GM18870 (cell line): ENCODE measurements at regions not wholly inside any gene's neighbourhood (a gene's known extent, or its start where the extent isn't known, plus 50 kb on each side); places are given as distances from the start of the nearest gene placed in this dataset.

ENCODE experiments used
- ATAC-seq: cut with Tn5 transposase; IDR thresholded peaks from one replicate; pipeline ENCODE4 v1.9.1; 2021; ENCODE audit warnings: moderate library complexity; ENCODE audit not compliant: unreplicated experiment

DNA sequence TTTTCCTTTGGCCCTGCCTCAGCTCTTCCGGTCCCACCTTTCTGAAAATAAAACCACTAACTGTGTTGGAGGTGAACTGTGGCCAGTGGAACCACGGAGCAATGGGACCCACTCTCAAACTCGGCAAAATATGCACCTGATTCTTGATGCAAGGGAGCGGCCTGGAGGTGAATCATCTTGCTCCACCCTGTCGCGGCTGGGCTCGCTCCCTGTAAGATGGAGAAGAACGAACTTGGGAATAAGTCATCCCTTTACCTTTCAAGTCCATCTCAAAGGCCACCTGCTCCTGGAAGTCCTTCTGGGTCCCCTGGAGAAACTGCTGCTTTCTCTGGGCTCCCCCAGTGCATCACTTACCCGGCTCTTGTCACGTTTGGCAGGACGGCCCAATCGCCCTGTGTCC lies 309.9 kb downstream of the BCL11B start:
- no peak for ATAC-seq

DNA sequence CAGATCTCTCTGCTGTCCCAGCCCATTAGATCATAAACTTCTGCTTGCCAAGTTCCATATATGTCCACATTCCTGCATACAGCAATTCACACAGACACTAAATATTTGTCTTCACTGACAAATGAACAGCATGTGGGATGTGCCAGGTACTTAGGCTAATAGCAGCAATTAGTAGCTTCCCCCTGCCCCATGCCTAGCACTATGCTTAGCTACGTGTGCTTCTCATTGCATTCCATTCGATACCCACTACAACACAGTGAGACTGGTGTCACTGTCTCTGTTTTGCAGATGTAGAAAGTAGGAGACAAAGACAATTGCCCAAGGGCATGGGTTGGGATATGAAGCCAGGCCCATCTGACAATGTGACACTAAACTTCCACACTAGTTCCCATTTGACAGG lies 308.4 kb downstream of the BCL11B start:
- no peak for ATAC-seq

DNA sequence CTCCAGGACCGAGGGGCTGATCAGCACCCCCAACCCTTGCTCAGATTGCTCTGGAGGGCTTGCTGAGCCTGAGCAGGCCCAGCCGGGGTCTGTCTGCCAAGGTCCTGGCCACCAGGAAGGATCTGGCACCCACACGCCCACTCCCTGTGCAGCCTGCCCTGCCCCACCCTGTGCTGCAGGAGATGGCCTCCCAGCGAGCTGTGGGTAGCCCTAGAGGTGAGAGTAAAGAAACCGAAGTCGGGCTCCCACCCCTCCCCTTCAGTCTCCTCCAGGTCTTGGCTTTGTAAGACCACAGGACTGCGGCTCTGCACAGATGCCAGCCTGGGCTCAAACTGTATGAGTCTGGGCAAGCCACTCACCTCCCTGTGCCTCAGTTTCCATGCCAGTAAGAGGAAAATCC lies 307.8 kb downstream of the BCL11B start:
- no peak for ATAC-seq

DNA sequence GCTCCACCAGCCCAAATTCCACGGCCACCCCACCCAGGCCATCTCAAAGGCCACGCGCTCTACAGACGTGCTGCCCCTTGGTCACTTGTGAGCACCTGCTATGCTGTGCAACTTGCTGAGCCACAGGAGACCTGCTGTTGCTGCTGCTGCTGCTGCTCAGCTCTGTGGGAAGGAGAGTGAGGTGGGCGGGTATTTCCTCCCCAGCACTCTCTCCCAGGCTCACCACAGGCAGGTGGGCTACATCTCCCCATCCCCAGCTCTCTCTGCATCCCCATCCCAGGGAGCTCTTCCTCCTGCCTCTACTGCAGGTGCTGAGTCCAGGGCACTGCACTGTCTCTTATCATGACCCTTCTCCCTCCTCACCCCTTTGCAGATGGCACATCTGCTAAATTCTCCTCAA lies 306.9 kb downstream of the BCL11B start:
- no peak for ATAC-seq

DNA sequence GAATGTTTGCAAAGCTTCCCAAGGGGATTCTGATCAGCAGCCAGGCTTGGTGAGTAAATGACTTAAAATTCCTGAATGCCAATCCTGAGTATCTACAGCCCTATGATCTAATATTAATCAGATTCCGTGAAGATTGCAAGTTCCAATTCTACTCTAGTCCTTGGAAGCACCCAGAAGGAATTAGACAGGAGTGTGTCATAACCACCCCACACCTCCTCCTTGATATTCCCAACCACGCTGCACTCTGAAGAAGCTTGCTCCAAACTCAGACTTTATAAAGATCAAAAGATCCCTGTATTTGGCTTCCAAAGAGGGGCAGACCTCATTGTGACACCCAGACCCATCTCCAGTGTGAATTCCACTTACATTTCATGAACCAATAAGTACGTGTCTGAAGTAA lies 306.0 kb downstream of the BCL11B start:
- no peak for ATAC-seq

DNA sequence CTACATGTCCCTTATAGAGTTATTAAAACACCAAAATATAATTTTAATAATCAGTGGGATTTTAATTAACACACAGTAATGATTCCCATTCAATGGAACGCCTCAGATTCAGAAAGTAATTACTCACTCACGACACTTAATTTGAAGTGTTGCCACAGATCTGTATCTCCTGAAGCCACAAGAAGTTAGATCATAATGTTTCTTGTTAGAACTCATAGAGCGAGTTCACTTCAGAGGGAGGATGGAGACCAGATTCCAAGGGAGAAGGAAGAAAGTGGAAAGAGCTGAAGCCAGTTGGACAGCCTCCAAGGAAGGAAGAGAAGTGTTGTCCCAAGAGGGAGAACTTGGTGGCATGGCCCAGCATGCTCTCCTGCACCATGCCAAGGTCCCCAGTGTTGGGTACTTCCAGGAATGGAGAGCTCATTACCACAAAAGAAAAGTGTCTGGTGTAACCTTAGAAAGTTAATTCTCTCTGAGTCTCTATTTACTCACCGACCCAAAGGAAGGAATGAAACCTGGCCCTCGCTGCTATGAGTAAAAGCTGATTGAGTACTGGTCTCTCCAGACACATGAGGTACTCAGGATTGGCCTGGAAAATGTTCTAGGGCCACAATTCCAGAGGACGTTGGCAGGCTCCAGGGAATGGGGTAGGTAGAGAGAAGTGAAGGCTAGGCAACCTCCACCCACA lies 305.4 kb downstream of the BCL11B start:
- ATAC-seq, result no peak

DNA sequence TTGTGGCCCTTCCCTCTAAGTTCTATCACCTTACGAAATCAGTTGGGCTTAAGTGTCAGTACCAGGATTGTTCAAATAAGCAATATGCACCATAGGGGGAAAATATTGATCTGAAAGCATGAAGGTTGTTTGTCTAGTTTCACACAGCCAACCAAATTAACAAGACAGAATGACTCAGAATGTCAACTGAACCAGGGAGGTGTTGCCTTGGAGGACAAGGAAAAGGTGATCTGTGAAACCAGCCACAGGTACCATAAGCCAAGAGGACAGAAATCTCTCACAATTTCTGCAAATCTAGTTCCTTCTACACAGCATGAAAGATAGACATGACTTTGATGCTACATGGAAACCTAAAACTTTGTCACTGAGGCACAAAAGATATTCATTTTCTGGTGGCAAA lies 297.9 kb downstream of the BCL11B start:
- no peak for ATAC-seq

DNA sequence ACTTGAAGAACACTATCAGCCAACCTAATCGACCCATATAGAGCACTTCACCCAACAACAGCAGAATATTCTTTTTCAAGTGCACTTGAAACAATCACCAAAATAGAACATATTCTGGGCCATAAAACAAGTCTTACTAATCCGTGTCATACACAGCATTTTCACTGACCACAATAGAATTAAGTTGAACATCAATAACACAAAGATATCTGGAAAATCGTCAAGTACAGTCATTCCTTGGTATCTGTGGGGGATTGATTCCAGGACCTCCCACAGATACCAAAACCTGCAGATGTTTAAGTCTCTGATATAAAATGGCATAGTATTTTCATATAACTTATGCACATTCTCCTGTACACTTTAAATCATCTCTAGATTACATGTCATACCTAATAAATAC lies 295.7 kb downstream of the BCL11B start:
- ATAC-seq, result no peak

DNA sequence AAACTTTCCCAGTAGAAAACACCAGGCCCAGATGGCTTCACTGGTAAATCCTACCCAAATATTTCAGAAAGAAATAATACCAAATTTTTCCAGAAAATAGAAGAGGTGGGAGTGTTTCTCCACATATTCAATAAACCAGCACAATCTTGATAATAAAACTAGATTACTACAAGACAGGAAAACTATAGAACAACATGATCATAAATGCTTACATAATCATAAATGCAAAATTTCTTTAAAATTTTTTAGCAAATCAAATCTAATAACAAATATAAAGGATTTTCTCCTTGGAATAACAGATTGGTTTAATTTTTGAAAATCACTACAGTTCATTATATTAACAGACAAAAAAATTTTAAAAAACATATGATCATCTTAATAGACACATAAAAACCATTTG lies 294.5 kb downstream of the BCL11B start:
- no peak for ATAC-seq

DNA sequence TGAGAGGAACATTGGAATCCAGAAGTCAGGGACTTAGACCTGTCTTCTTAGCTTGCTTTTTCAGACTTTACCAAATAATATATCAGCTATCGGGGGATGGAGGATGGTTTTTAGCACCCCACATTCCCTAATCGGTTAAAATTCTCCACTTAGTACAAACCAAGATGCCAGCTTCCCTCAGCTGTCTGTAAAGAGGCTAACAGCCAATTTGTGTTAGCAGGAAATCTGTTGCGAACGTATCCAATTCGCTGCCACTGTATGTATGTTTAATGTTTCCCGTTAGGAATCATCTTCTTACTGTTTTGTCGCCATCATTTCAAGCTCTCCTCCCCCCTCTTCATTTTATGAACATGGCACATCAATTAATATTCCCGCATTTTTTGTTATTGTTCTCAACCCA lies 289.0 kb downstream of the BCL11B start:
- ATAC-seq, result no peak

DNA sequence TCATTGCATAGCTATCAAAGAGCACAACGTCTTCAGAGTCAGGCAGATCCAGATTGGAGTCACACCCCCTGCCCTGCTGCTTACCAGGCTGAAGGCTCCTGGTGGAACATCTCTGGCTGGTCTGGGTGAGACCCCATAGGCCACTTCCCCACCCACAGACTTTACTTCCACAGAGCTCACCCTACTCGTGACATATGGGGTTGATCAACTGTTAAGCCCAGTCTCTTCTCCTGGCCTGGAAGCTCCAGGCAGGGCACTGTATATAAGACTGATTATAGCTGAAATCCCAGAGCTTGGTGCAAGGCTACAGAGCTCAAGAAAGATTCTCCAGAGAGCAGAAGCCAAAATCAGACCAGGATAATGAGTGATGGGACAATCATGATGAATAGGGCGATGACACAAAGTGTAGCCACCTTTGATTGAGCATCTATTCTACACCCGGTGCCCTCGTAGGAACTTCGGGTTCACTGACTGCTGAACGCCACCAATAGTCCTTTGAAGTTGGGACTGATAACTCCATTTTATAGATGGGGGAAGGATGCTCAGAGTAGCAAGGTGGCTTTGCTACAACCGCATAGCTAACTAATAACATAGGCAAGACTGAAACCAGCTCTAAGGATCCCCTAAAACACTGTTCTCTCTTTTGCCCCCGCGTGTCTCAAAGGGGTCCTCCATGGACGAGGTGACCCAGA lies 287.8 kb downstream of the BCL11B start:
- ATAC-seq, result no peak

DNA sequence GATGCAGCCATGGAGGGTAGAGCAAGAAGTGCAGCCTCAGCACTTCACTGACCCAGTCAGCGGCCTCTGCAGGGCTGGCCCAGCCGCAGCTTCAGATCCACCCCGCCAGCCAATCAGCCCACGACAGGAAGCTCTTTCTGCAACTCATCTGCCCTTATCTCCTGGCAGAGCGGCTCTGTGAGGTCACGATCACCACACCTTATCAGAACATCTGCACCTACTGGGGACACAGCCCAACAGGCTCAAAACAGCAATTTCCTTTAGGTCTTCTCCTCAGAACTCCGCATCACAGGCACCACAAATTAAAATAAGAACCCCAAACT lies 287.3 kb downstream of the BCL11B start:
- no peak for ATAC-seq

DNA sequence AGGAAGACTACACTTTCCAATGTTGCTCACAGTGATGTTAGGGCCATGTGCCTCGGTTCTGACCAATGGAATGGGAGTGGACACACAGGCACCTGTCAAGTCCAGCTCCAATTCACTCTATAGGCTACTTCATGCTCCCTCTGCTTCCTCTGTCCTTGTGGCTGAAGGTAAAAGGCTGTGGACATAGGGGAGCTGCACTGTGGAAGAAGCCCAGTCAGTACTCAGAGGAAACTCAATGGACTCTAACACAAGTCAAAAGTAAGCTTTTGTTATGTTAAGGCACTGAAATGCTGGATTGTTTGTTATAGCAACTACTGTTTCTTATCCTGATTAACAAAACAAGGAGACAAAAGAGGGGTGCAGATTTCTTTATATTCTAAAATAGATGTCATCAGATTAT lies 278.2 kb downstream of the BCL11B start:
- no peak for ATAC-seq

DNA sequence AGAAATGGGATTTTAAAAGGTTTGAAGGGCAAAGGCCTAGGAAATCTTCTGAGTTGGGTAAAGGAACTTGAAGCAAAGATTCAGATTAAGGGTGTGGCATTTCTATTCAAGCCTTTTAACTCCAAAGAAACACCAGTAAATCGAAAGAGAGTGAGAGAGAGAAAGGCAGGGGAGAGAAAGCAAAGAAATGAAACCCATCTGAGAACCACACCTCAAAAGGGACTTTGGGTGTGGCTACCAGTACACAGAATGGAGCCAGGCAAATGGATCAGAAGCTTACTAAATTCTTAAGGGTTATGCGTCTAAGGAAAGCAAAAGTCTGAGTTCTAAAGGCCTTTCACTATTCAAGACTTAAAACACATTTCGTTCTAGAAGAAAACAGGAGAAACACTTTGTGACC lies 277.4 kb downstream of the BCL11B start:
- ATAC-seq, result no peak

DNA sequence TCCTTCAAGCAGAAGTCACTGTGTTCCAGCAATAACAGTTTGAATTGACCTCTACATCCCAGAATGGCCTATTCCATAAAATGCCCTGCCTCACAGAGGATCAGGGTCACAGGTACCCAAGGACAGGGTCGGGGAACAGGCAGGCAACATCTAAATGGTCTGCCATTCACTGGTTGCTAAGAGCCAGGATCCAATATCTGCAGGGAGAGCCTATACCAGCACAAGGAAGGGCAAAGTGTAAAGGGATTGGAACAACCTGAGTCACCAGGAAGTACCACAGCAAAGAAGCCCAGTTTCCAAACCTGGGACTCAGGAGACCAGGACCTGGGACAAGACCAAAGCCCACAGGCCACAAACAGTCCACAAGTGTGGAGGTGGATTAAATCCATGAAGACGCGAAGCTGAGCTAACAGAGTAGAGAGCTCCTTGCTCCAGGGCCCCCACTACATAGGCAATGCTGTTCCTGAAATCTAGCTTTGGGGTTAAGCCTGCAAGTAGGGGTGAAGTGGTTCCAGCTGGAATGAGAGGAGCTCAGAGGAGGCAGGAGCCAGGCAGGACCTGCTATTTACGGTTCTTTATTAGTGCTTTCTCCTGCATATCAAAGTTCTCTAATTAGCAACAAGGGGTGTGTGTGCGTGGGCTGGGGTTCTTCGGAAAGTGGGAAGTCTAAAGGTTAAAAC lies 274.3 kb downstream of the BCL11B start:
- no peak for ATAC-seq

DNA sequence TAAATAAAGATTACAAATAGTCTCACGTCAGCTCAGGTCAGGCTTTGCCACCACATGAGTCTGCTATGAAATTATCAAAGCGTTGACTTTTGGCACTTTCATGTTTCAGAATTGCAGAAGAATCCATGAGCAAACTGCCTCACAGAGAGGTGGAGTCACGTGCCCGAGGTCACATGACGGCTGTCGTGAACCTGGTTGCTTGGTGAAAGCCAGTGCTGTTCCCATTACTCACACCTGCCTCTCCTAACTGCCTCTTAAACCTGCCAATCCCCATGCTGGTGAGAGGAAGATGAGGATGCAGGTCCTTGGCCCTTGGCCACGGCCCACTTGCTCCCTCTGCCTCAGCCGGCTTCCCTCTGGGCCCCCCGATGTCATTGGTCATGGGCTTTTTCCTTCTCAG lies 272.7 kb downstream of the BCL11B start:
- no peak for ATAC-seq

DNA sequence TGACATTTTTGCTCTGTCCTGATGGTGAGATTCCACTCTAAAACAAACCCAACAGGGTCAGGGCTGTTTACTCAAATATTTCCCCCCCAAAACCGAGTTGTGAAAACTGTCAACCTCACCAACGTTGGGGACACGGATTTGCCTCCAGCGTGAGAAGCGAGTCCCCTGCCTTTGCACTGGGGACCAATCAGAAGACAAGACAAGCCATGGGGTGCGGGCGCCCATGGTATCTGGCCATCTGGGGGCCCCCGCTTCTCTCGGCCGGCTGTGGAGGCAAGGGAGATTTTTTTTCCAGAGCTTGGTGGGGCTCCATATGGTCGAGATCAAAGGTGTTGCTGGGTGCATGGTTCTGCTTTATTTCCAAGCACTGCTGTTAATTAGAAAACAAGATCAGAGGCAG lies 272.1 kb downstream of the BCL11B start:
- no peak for ATAC-seq

DNA sequence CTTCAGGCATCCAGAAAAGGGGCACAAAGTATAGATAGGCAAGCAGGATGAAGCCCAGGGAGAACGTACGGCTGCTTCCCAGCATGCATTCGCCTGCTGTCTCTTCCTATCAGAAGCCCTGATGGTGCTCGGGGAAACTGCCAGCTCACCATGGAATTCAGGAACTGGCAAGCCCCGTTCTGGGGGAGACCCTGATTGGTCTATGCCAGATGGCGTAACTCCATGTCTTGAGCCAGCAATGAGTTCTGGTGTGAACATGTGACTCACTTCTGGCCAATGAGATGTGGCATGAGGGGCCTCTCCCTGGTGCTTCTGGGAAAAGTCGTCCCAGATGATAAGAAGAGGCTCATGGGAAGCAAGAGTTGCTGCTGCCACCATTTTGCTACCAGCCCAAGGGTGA lies 270.8 kb downstream of the BCL11B start:
- ATAC-seq, result no peak

DNA sequence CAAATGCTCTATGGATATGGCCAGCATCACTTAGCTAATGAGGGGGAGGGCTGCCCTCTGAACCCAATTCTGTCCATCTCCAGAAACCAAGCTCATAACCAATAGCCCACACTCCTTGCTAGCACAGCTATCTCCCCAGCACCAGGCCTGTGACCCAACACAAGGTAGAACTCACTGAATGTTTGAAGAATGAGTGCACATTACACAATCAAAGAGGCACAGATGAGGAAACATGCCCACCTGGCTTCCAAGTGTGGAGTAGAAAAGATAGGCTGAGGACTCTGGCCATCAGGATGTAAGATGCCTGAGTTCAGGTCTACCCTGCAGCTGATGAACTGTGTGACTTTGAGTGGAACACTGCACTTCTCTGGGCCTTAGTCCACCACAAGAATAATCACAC lies 268.4 kb downstream of the BCL11B start:
- no peak for ATAC-seq

DNA sequence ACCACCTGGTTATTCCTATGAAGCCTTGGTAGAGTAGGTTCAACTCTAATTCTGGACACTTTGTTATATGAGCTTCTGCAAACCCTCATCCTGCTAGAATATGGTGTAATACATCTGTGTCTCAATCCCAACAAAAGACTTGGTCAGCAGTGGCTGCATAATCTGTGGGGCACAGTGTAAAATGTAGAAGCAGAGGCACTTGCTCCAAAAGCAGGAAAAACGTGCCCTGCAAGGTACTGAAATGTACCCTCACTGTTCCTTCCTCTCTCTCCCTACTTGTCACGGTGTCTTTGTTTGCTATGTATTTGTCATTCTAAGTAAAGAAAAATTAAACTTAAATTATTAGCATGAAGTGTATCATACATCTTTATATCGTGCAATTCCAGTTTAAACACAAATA lies 267.9 kb downstream of the BCL11B start:
- ATAC-seq, result no peak

DNA sequence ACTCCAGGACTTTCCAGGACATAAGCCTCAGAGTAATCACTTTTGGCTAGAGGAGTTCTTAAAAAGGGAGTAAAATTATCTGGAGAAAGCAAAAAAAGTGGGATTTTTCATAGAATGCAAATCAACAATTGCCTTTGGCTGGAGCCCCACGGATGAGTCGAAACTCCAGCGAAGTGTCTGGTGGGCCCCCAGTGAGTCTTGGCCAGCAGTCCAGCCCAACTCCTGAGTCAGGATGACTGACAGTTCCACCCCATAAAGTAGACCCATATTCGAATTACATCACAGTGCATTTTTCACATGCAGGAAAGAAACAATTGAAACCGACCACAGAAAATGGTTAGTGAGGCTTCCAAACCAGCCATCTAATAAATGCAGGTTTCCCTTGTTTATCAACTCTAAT lies 265.7 kb downstream of the BCL11B start:
- ATAC-seq, result no peak

DNA sequence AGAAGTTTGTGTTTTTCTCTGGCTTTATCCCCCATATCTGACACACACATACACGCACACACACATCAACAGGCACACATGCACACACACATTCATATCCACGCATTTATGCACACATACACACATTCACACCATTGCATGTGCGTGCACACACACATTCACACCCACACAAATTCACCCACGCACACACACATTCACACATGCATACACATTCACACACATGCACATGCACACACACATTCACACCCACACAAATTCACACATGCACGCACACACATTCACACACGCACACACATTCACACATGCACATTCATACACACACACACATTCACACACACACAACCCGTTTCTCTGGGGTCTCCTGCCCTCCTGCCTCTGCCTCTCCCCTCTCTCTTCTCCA lies 264.2 kb downstream of the BCL11B start:
- ATAC-seq, result no peak

DNA sequence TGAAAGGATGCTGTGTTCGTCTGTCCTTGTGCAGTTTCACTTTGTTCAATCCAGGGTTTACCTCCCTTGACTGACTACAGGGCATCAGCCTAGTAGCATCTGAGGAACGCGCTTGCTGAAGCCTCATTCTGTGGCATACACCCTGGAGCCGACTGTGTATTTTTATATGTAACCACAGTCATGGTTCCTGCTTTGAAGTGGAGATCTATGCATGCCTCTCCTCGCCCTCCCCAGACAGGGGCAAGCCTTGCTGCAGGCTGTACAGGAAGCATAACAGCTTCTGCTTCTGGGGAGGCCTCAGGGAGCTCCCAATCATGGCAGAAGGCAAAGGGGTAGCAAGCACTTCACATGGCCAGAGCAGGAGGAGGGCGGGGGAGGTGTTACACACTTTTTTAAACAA lies 262.1 kb downstream of the BCL11B start:
- ATAC-seq, result no peak
